ENCODE measurements at regions not wholly inside any gene's neighbourhood (a gene's known extent, or its start where the extent isn't known, plus 50 kb on each side); places are given as distances from the start of the nearest gene placed in this dataset.

- no peaks in the 10 kb centered on the region for H3K27me3 ChIP-seq (replicated peaks; ENCODE audit: insufficient read depth)
- H3K4me3 ChIP-seq, result no peak overlapping the region
- no peak for TF ChIP-seq CTCF (IDR thresholded peaks at IDR 0.05)
- no peak for ATAC-seq (ENCODE audit: insufficient number of reproducible peaks, low FRiP score, low read depth)
- no peaks in the 10 kb centered on the region for H3K9me3 ChIP-seq
- DNase-seq (ENCODE audit: low spot score), result no peak
- no peaks in the 10 kb centered on the region for H3K36me3 ChIP-seq
- H3K4me1 ChIP-seq (ENCODE audit: control insufficient read depth in 1 of 2, low read depth in 2 of 2), result no peaks in the 10 kb centered on the region
- no peak overlapping the region for H3K27ac ChIP-seq
Observed at GRCh38 chr19:28521614-28522544, 691.1 kb downstream of the UQCRFS1 start.

- ATAC-seq (ENCODE audit: insufficient number of reproducible peaks, low FRiP score, low read depth) (no peak), DNase-seq (ENCODE audit: low spot score) (no peak)
- Histone ChIP-seq H3K9me3 (no peaks in the 10 kb centered on the region), H3K27me3 (replicated peaks; ENCODE audit: insufficient read depth) (no peaks in the 10 kb centered on the region), H3K4me3 (no peak overlapping the region), H3K4me1 (ENCODE audit: control insufficient read depth in 1 of 2, low read depth in 2 of 2) (no peaks in the 10 kb centered on the region), H3K36me3 (no peaks in the 10 kb centered on the region), H3K27ac (no peak overlapping the region)
- no peak for TF ChIP-seq CTCF (IDR thresholded peaks at IDR 0.05)
Observed at GRCh38 chr19:28520998-28521568, 691.9 kb downstream of the UQCRFS1 start.

GRCh38 chr19:28519952-28520861 lies 692.7 kb downstream of the UQCRFS1 start:
- no peak overlapping the region for H3K27ac ChIP-seq
- DNase-seq (ENCODE audit: low spot score) (no peak), ATAC-seq (ENCODE audit: insufficient number of reproducible peaks, low FRiP score, low read depth) (no peak)
- no peaks in the 10 kb centered on the region for H3K36me3 ChIP-seq
- H3K4me3 ChIP-seq, result no peak overlapping the region
- H3K27me3 ChIP-seq (replicated peaks; ENCODE audit: insufficient read depth), result no peaks in the 10 kb centered on the region
- no peak for TF ChIP-seq CTCF (IDR thresholded peaks at IDR 0.05)
- no peaks in the 10 kb centered on the region for H3K4me1 ChIP-seq (ENCODE audit: control insufficient read depth in 1 of 2, low read depth in 2 of 2)
- no peaks in the 10 kb centered on the region for H3K9me3 ChIP-seq

GRCh38 chr19:28519218-28519779 lies 693.7 kb downstream of the UQCRFS1 start:
- no peak for TF ChIP-seq CTCF (IDR thresholded peaks at IDR 0.05)
- ATAC-seq (ENCODE audit: insufficient number of reproducible peaks, low FRiP score, low read depth) (no peak), DNase-seq (ENCODE audit: low spot score) (no peak)
- no peaks in the 10 kb centered on the region for H3K27me3 ChIP-seq (replicated peaks; ENCODE audit: insufficient read depth)
- H3K4me1 ChIP-seq (ENCODE audit: control insufficient read depth in 1 of 2, low read depth in 2 of 2), result no peaks in the 10 kb centered on the region
- no peaks in the 10 kb centered on the region for H3K9me3 ChIP-seq
- no peaks in the 10 kb centered on the region for H3K36me3 ChIP-seq
- H3K4me3 ChIP-seq, result no peak overlapping the region
- H3K27ac ChIP-seq, result no peak overlapping the region
